EH (cell line): ENCODE measurements at regions not wholly inside any gene's neighbourhood (a gene's known extent, or its start where the extent isn't known, plus 50 kb on each side); places are given as distances from the start of the nearest gene placed in this dataset.
A peak's percentile ranks its signal among the peaks of the same experiment; 100 is the strongest.

Experiments used
- DNase-seq: peaks from one replicate; pipeline ENCODE4 v3.0.0-alpha.2; 2015; ENCODE audit warnings: low read depth

- no peak for DNase-seq
Measured at GRCh38 chr2:126085011-126085795, 570.8 kb upstream of the GYPC start.

- no peak for DNase-seq
Measured at GRCh38 chr2:126100962-126101361, 555.0 kb upstream of the GYPC start.

- DNase-seq: no peak
Measured at GRCh38 chr2:126106006-126106405, 550.0 kb upstream of the GYPC start.

GRCh38 chr2:126107883-126108282, 548.1 kb upstream of the GYPC start:
- DNase-seq: no peak

- DNase-seq: no peak
Measured at GRCh38 chr2:126115975-126116374, 540.0 kb upstream of the GYPC start.

- no peak for DNase-seq
Measured at GRCh38 chr2:126117886-126118285, 538.1 kb upstream of the GYPC start.

GRCh38 chr2:126145752-126146151, 510.2 kb upstream of the GYPC start:
- no peak for DNase-seq

GRCh38 chr2:126154256-126154785, 501.6 kb upstream of the GYPC start:
- DNase-seq: no peak

- DNase-seq: peak; percentile 6
Measured at GRCh38 chr2:126160950-126161349, 495.0 kb upstream of the GYPC start.

GRCh38 chr2:126172631-126173184, 483.2 kb upstream of the GYPC start:
- no peak for DNase-seq

- DNase-seq: peak; percentile 21
Measured at GRCh38 chr2:126175222-126175621, 480.7 kb upstream of the GYPC start.

- DNase-seq: no peak
Measured at GRCh38 chr2:126177479-126177878, 478.5 kb upstream of the GYPC start.

GRCh38 chr2:126187668-126188067, 468.3 kb upstream of the GYPC start:
- DNase-seq: peak; percentile 71

GRCh38 chr2:126189527-126189926, 466.4 kb upstream of the GYPC start:
- DNase-seq: no peak

- DNase-seq: no peak
Measured at GRCh38 chr2:126200538-126200937, 455.4 kb upstream of the GYPC start.

GRCh38 chr2:126208266-126208665, 447.7 kb upstream of the GYPC start:
- no peak for DNase-seq

- DNase-seq: peak; percentile 6
Measured at GRCh38 chr2:126212735-126213134, 443.2 kb upstream of the GYPC start.

GRCh38 chr2:126219081-126219480, 436.9 kb upstream of the GYPC start:
- no peak for DNase-seq

GRCh38 chr2:126220331-126220730, 435.6 kb upstream of the GYPC start:
- DNase-seq: peak; percentile 80

- DNase-seq: no peak
Measured at GRCh38 chr2:126221506-126221905, 434.5 kb upstream of the GYPC start.

- peak; percentile 20 for DNase-seq
Measured at GRCh38 chr2:126222278-126222677, 433.7 kb upstream of the GYPC start.

- DNase-seq: no peak
Measured at GRCh38 chr2:126224776-126225175, 431.2 kb upstream of the GYPC start.

- DNase-seq: no peak
Measured at GRCh38 chr2:126227250-126227649, 428.7 kb upstream of the GYPC start.

- DNase-seq: no peak
Measured at GRCh38 chr2:126228531-126228930, 427.4 kb upstream of the GYPC start.
